Adrenal gland (tissue), 9 donors: ENCODE measurements at regions not wholly inside any gene's neighbourhood (a gene's known extent, or its start where the extent isn't known, plus 50 kb on each side); places are given as distances from the start of the nearest gene placed in this dataset.

ENCODE experiments used
- DNase-seq, 7 donors: peaks; one replicate each; pipeline ENCODE4 v3.0.0-alpha.2; 2019 to 2020
- H3K27ac ChIP-seq, 5 donors: fragments of 200-600 bp; sonication (generic) in 4 of 5; 1 replicate in 3 of 5; 2 replicates in 2 of 5; pipeline versions ENCODE4 v1.5.1 to v1.8.0; 2016 to 2020; ENCODE audit warnings: mild to moderate bottlenecking in 1 of 5
- H3K27me3 ChIP-seq: fragments of 200-600 bp; 2 replicates; pipeline ENCODE4 v1.8.0; 2021
- H3K36me3 ChIP-seq, 2 donors: fragments of 200-600 bp; replicated peaks in 1 of 2; 1 replicate in 1 of 2; 2 replicates in 1 of 2; pipeline versions ENCODE4 v1.5.1 to v1.8.0; 2018 to 2022
- H3K4me1 ChIP-seq, 2 donors: fragments of 200-600 bp; replicated peaks in 1 of 2; 1 replicate in 1 of 2; 2 replicates in 1 of 2; pipeline versions ENCODE4 v1.5.1 to v1.8.0; 2018 to 2021
- H3K4me3 ChIP-seq, 4 donors: fragments of 200-600 bp; sonication (generic) in 3 of 4; one replicate each; pipeline ENCODE4 v1.5.1; 2016 to 2018
- H3K9me3 ChIP-seq, 3 donors: fragments of 200-600 bp; sonication (generic) in 1 of 3; replicated peaks in 1 of 3; 1 replicate in 2 of 3; 2 replicates in 1 of 3; pipeline versions ENCODE4 v1.5.1 to v1.8.0; 2016 to 2021
- POLR2A ChIP-seq, 2 donors: fragments of 450-650 bp; IDR thresholded peaks; one replicate each; pipeline ENCODE4 v1.6.1; 2017; ENCODE audit warnings: antibody characterized with exemption in 2 of 2, mild to moderate bottlenecking in 2 of 2, moderate library complexity in 1 of 2
- WGBS, 4 donors: extraction: QIAGEN DNeasy Blood & Tissue Kit in 2 of 4; methylation state at CpG; one replicate each; pipeline versions ENCODE4 v1.1.5 to v1.1.7; 2013 to 2017; 5-methylcytosine and 5-hydroxymethylcytosine counted together
- intact Hi-C, 2 donors: fragments of 100-400 bp; cut with DNase I; formaldehyde crosslinking; loops; one replicate each; pipeline versions ENCODE4 v1.14.1 to v1.15.0; 2022 to 2023
- TF ChIP-seq, protein P1 (sequence below), 6 experiments: fragments of 450-650 bp in 4 of 6; fragments of 200-600 bp in 2 of 6; sonication (generic) in 1 of 6; IDR thresholded peaks; 1 replicate in 5 of 6; 2 replicates in 1 of 6; pipeline versions ENCODE4 v1.5.1 to v1.8.0; 2016 to 2021; ENCODE audit warnings: antibody characterized with exemption in 6 of 6, mild to moderate bottlenecking in 2 of 6, moderate library complexity in 1 of 6
- donor health status: healthy with polysubstance abuse.
- donor health status: Bipolar disorder and iron deficiency.
- donor health status: DM: yes; HTN: yes; CAD: no.
- donor health status: DM: no; HTN: no; CAD: no.
- donor health status: DM: no; HTN: no; CAD: no.

DNA sequence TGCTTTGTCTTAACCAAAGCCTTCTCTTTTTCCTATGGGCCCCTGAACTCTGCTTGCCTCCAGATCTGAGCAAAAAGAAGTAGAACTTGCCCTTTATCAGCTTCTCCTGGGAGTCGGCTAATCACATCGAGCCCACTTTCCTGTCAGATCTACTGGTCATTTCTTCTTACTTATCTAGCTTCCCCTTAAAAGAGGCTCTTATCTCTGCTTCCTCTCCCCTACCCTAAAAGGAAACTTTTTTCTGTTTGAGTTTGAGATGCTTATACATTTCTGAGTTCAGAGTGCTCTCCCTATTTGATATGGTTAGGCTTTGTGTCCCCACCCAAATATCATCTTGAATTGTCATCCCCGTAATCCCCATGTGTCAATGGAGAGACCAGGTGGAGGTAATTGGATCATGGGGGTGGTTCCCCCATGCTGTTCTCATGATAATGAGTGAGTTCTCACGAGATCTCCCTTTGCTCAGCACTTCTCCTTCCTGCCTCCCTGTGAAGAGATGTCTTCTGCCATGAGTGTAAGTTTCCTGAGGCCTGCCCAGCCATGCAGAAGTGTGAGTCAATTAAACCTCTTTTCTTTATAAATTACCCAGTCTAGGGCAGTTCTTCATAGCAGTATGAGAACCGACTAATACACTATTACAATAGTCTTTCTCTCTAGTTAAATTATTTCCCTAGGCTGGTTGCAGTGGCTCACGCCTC is 114.7 kb upstream of the AMN1 start:
- H3K27me3 ChIP-seq: no peaks in the 10 kb centered on the region
- intact Hi-C loops: no loop called here
- peaks cover 0 to 2% (median 0%) of the 10 kb centered on the region in 3 donors for H3K9me3 ChIP-seq
- no peak for DNase-seq
- H3K36me3 ChIP-seq: no peaks in the 10 kb centered on the region
- no peak overlapping the region for H3K27ac ChIP-seq
- TF ChIP-seq POLR2A (IDR thresholded peaks at IDR 0.05): no peak
- TF ChIP-seq, protein P1, sequence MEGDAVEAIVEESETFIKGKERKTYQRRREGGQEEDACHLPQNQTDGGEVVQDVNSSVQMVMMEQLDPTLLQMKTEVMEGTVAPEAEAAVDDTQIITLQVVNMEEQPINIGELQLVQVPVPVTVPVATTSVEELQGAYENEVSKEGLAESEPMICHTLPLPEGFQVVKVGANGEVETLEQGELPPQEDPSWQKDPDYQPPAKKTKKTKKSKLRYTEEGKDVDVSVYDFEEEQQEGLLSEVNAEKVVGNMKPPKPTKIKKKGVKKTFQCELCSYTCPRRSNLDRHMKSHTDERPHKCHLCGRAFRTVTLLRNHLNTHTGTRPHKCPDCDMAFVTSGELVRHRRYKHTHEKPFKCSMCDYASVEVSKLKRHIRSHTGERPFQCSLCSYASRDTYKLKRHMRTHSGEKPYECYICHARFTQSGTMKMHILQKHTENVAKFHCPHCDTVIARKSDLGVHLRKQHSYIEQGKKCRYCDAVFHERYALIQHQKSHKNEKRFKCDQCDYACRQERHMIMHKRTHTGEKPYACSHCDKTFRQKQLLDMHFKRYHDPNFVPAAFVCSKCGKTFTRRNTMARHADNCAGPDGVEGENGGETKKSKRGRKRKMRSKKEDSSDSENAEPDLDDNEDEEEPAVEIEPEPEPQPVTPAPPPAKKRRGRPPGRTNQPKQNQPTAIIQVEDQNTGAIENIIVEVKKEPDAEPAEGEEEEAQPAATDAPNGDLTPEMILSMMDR (IDR thresholded peaks at IDR 0.05): no peak
- no peaks in the 10 kb centered on the region for H3K4me1 ChIP-seq
- no peak overlapping the region for H3K4me3 ChIP-seq
- WGBS, 4 donors: 76 to 83% (median 82%) methylated on average over 6 of the region's 6 CpGs

GRCh38 chr12:31837913-31838312 is 109.1 kb upstream of the AMN1 start:
- Histone ChIP-seq H3K4me1 (no peaks in the 10 kb centered on the region), H3K4me3 (no peak overlapping the region), H3K36me3 (no peaks in the 10 kb centered on the region), H3K27ac (no peak overlapping the region), H3K27me3 (no peaks in the 10 kb centered on the region), H3K9me3 (no peaks in the 10 kb centered on the region)
- WGBS, 4 donors: 77 to 93% (median 83%) methylated on average over 3 of the region's 3 CpGs
- no peak for DNase-seq
- no peak for TF ChIP-seq POLR2A (IDR thresholded peaks at IDR 0.05)
- TF ChIP-seq, protein P1 (IDR thresholded peaks at IDR 0.05): no peak
- intact Hi-C loops: no loop called here

GRCh38 chr12:31835276-31835882 is 106.6 kb upstream of the AMN1 start:
- no peak overlapping the region for H3K4me3 ChIP-seq
- TF ChIP-seq POLR2A (IDR thresholded peaks at IDR 0.05): no peak
- TF ChIP-seq, protein P1 (IDR thresholded peaks at IDR 0.05): no peak
- intact Hi-C loops: no loop called here
- H3K27me3 ChIP-seq: no peaks in the 10 kb centered on the region
- WGBS, 4 donors: 36 to 56% (median 48%) methylated on average over 5 of the region's 5 CpGs
- no peak overlapping the region for H3K27ac ChIP-seq
- no peak for DNase-seq
- H3K4me1 ChIP-seq: no peaks in the 10 kb centered on the region
- H3K36me3 ChIP-seq: no peaks in the 10 kb centered on the region
- H3K9me3 ChIP-seq: peaks cover 0 to 8% (median 0%) of the 10 kb centered on the region in 3 donors

DNA sequence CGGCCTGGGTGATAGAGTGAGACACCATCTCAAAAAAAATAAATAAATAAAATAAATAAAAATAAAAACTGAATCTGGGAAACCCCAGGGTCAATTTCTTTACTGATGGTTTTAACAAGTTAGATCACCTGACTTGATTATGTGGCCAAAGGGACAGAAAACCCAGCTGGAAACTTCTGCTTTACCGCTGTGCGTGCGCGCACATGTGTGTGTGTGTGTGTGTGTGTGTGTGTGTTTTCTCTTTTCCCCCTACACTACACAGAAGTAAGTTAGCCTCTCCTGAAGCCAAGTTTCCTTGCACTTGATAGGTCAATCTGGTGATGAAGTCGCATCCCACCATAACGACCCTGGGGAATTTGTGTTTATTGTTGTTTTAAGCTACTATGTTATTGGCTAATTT is 105.3 kb upstream of the AMN1 start:
- no peaks in the 10 kb centered on the region for H3K27me3 ChIP-seq
- 75 to 95% (median 87%) methylated on average over 7 of the region's 7 CpGs for WGBS, 4 donors
- intact Hi-C loops: no loop called here

More for the DNA sequence above, 105.3 kb upstream of the AMN1 start:
- peaks cover 0 to 8% (median 0%) of the 10 kb centered on the region in 3 donors for H3K9me3 ChIP-seq
- no peaks in the 10 kb centered on the region for H3K4me1 ChIP-seq
- DNase-seq: no peak
- no peaks in the 10 kb centered on the region for H3K36me3 ChIP-seq
- H3K27ac ChIP-seq: no peak overlapping the region
- TF ChIP-seq, protein P1 (IDR thresholded peaks at IDR 0.05): no peak
- no peak for TF ChIP-seq POLR2A (IDR thresholded peaks at IDR 0.05)
- no peak overlapping the region for H3K4me3 ChIP-seq
